HEK293T (cell line): ENCODE measurements at regions not wholly inside any gene's neighbourhood (a gene's known extent, or its start where the extent isn't known, plus 50 kb on each side); places are given as distances from the start of the nearest gene placed in this dataset.

Experiments
- BHLHE40 ChIP-seq: fragments of 450-650 bp; IDR thresholded peaks from 2 replicates; pipeline ENCODE4 v1.6.1; 2016; ENCODE audit warnings: mild to moderate bottlenecking, moderate library complexity, borderline replicate concordance
- FOXA1 ChIP-seq: fragments of 450-650 bp; IDR thresholded peaks from 2 replicates; pipeline ENCODE4 v1.6.1; 2016; ENCODE audit warnings: mild to moderate bottlenecking
- FOXK2 ChIP-seq: fragments of 450-650 bp; IDR thresholded peaks from 2 replicates; pipeline ENCODE4 v1.6.1; 2016; ENCODE audit warnings: mild to moderate bottlenecking
- FOXM1 ChIP-seq: fragments of 450-650 bp; IDR thresholded peaks from 2 replicates; pipeline ENCODE4 v1.6.1; 2017; ENCODE audit warnings: mild to moderate bottlenecking, borderline replicate concordance

DNA sequence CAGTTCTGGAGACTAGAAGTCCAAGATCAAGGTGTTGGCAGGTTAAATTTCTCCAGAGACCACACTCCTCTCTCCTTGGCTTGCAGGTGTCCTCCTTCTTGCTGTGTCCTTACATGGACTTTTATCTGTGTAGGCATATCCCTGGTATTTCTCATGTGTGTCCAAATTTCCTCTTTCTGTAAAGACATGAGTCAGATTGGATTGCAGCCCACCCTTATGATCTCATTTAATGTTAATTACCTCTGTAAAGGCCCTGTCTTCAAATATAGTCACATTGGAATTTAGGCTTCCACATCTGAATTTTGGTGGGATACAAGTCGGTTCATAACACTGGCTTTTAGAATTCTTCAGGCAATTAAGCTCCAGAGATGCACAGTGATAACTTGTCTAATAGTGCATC lies 322.2 kb upstream of the GRIA1 start:
- no peak for TF ChIP-seq FOXK2
- TF ChIP-seq BHLHE40: no peak
- no peak for TF ChIP-seq FOXM1
- TF ChIP-seq FOXA1: no peak
